ENCODE measurements at regions not wholly inside any gene's neighbourhood (a gene's known extent, or its start where the extent isn't known, plus 50 kb on each side); places are given as distances from the start of the nearest gene placed in this dataset.

- no peaks in the 10 kb centered on the region for H3K36me3 ChIP-seq (ENCODE audit: control insufficient read depth in 1 of 2, insufficient read depth in 2 of 2, low read length in 1 of 2)
- WGBS, 2 donors: 29% methylated on average over 4 of the region's 4 CpGs
- DNase-seq (no peak), ATAC-seq (ENCODE audit: low FRiP score) (peak; percentile 65)
- H3K27ac ChIP-seq (ENCODE audit: low read depth in 1 of 2, low read length in 2 of 2): no peak overlapping the region
- H3K27me3 ChIP-seq (ENCODE audit: control insufficient read depth in 1 of 2, insufficient read depth in 2 of 2, low read length in 1 of 2): no peaks in the 10 kb centered on the region
- intact Hi-C loops (cut with DNase I): loop anchor here (5.0 to 10.0 kb wide), 3 partner anchors 151 to 166 kb away; no protein-coding TSS in a partner anchor
- no peak overlapping the region for H3K4me3 ChIP-seq (ENCODE audit: low read length in 2 of 2)
- H3K4me1 ChIP-seq (ENCODE audit: control insufficient read depth in 1 of 2, insufficient read depth in 2 of 2, low read length in 2 of 2): no peaks in the 10 kb centered on the region
- no peaks in the 10 kb centered on the region for H3K9me3 ChIP-seq (ENCODE audit: control insufficient read depth, low read length)
Measured at GRCh38 chr9:119801311-119801710, 432.1 kb upstream of the BRINP1 start.

GRCh38 chr9:119795395-119795794 lies 426.2 kb upstream of the BRINP1 start:
- Histone ChIP-seq H3K4me1 (ENCODE audit: control insufficient read depth in 1 of 2, insufficient read depth in 2 of 2, low read length in 2 of 2) (no peaks in the 10 kb centered on the region), H3K9me3 (ENCODE audit: control insufficient read depth, low read length) (no peaks in the 10 kb centered on the region), H3K4me3 (ENCODE audit: low read length in 2 of 2) (no peak overlapping the region), H3K27me3 (ENCODE audit: control insufficient read depth in 1 of 2, insufficient read depth in 2 of 2, low read length in 1 of 2) (no peaks in the 10 kb centered on the region), H3K27ac (ENCODE audit: low read depth in 1 of 2, low read length in 2 of 2) (no peak overlapping the region), H3K36me3 (ENCODE audit: control insufficient read depth in 1 of 2, insufficient read depth in 2 of 2, low read length in 1 of 2) (no peaks in the 10 kb centered on the region)
- no peak for DNase-seq
- ATAC-seq (ENCODE audit: low FRiP score): no peak
- WGBS, 2 donors: 84 to 87% methylated on average over 3 of the region's 3 CpGs
- intact Hi-C loops (cut with DNase I): no loop called here

GRCh38 chr9:119794836-119795235 lies 425.6 kb upstream of the BRINP1 start:
- intact Hi-C loops (cut with DNase I): no loop called here
- WGBS, 2 donors: 81 to 86% methylated on average over 6 of the region's 6 CpGs
- DNase-seq: no peak
- no peak for ATAC-seq (ENCODE audit: low FRiP score)
- Histone ChIP-seq H3K9me3 (ENCODE audit: control insufficient read depth, low read length) (no peaks in the 10 kb centered on the region), H3K27me3 (ENCODE audit: control insufficient read depth in 1 of 2, insufficient read depth in 2 of 2, low read length in 1 of 2) (no peaks in the 10 kb centered on the region), H3K4me3 (ENCODE audit: low read length in 2 of 2) (no peak overlapping the region), H3K27ac (ENCODE audit: low read depth in 1 of 2, low read length in 2 of 2) (no peak overlapping the region), H3K36me3 (ENCODE audit: control insufficient read depth in 1 of 2, insufficient read depth in 2 of 2, low read length in 1 of 2) (no peaks in the 10 kb centered on the region), H3K4me1 (ENCODE audit: control insufficient read depth in 1 of 2, insufficient read depth in 2 of 2, low read length in 2 of 2) (no peaks in the 10 kb centered on the region)

GRCh38 chr9:119793218-119793617 lies 424.0 kb upstream of the BRINP1 start:
- H3K4me3 ChIP-seq (ENCODE audit: low read length in 2 of 2): no peak overlapping the region
- WGBS, 2 donors: 70 to 78% methylated on average over 3 of the region's 3 CpGs
- ATAC-seq (ENCODE audit: low FRiP score) (no peak), DNase-seq (no peak)
- H3K27me3 ChIP-seq (ENCODE audit: control insufficient read depth in 1 of 2, insufficient read depth in 2 of 2, low read length in 1 of 2): no peaks in the 10 kb centered on the region
- no peak overlapping the region for H3K27ac ChIP-seq (ENCODE audit: low read depth in 1 of 2, low read length in 2 of 2)
- intact Hi-C loops (cut with DNase I): no loop called here
- H3K9me3 ChIP-seq (ENCODE audit: control insufficient read depth, low read length): no peaks in the 10 kb centered on the region
- H3K4me1 ChIP-seq (ENCODE audit: control insufficient read depth in 1 of 2, insufficient read depth in 2 of 2, low read length in 2 of 2): no peaks in the 10 kb centered on the region
- no peaks in the 10 kb centered on the region for H3K36me3 ChIP-seq (ENCODE audit: control insufficient read depth in 1 of 2, insufficient read depth in 2 of 2, low read length in 1 of 2)

- H3K4me3 ChIP-seq (ENCODE audit: low read length in 2 of 2): no peak overlapping the region
- no peak for DNase-seq
- H3K27ac ChIP-seq (ENCODE audit: low read depth in 1 of 2, low read length in 2 of 2): no peak overlapping the region
- intact Hi-C loops (cut with DNase I): no loop called here
- H3K27me3 ChIP-seq (ENCODE audit: control insufficient read depth in 1 of 2, insufficient read depth in 2 of 2, low read length in 1 of 2): no peaks in the 10 kb centered on the region
- no peaks in the 10 kb centered on the region for H3K36me3 ChIP-seq (ENCODE audit: control insufficient read depth in 1 of 2, insufficient read depth in 2 of 2, low read length in 1 of 2)
- no peaks in the 10 kb centered on the region for H3K4me1 ChIP-seq (ENCODE audit: control insufficient read depth in 1 of 2, insufficient read depth in 2 of 2, low read length in 2 of 2)
- no peaks in the 10 kb centered on the region for H3K9me3 ChIP-seq (ENCODE audit: control insufficient read depth, low read length)
- WGBS, 2 donors: 67 to 69% methylated on average over 3 of the region's 3 CpGs
- no peak for ATAC-seq (ENCODE audit: low FRiP score)
Measured at GRCh38 chr9:119792242-119792641, 423.0 kb upstream of the BRINP1 start.

GRCh38 chr9:119789987-119790386 lies 420.8 kb upstream of the BRINP1 start:
- Histone ChIP-seq H3K27me3 (ENCODE audit: control insufficient read depth in 1 of 2, insufficient read depth in 2 of 2, low read length in 1 of 2) (no peaks in the 10 kb centered on the region), H3K9me3 (ENCODE audit: control insufficient read depth, low read length) (no peaks in the 10 kb centered on the region), H3K4me1 (ENCODE audit: control insufficient read depth in 1 of 2, insufficient read depth in 2 of 2, low read length in 2 of 2) (no peaks in the 10 kb centered on the region), H3K4me3 (ENCODE audit: low read length in 2 of 2) (no peak overlapping the region), H3K36me3 (ENCODE audit: control insufficient read depth in 1 of 2, insufficient read depth in 2 of 2, low read length in 1 of 2) (no peaks in the 10 kb centered on the region), H3K27ac (ENCODE audit: low read depth in 1 of 2, low read length in 2 of 2) (no peak overlapping the region)
- ATAC-seq (ENCODE audit: low FRiP score): no peak
- 50 to 54% methylated on average over 1 of the region's 1 CpG for WGBS, 2 donors
- no peak for DNase-seq
- intact Hi-C loops (cut with DNase I): no loop called here

- H3K36me3 ChIP-seq (ENCODE audit: control insufficient read depth in 1 of 2, insufficient read depth in 2 of 2, low read length in 1 of 2): no peaks in the 10 kb centered on the region
- no peak overlapping the region for H3K27ac ChIP-seq (ENCODE audit: low read depth in 1 of 2, low read length in 2 of 2)
- H3K27me3 ChIP-seq (ENCODE audit: control insufficient read depth in 1 of 2, insufficient read depth in 2 of 2, low read length in 1 of 2): no peaks in the 10 kb centered on the region
- H3K4me1 ChIP-seq (ENCODE audit: control insufficient read depth in 1 of 2, insufficient read depth in 2 of 2, low read length in 2 of 2): no peaks in the 10 kb centered on the region
- intact Hi-C loops (cut with DNase I): no loop called here
- no peak overlapping the region for H3K4me3 ChIP-seq (ENCODE audit: low read length in 2 of 2)
- ATAC-seq (ENCODE audit: low FRiP score) (no peak), DNase-seq (no peak)
- WGBS, 2 donors: 71 to 75% methylated on average over 2 of the region's 2 CpGs
- H3K9me3 ChIP-seq (ENCODE audit: control insufficient read depth, low read length): no peaks in the 10 kb centered on the region
Measured at GRCh38 chr9:119788921-119789320, 419.7 kb upstream of the BRINP1 start.

GRCh38 chr9:119781886-119782285 lies 412.7 kb upstream of the BRINP1 start:
- no peak overlapping the region for H3K27ac ChIP-seq (ENCODE audit: low read depth in 1 of 2, low read length in 2 of 2)
- H3K9me3 ChIP-seq (ENCODE audit: control insufficient read depth, low read length): no peaks in the 10 kb centered on the region
- no peaks in the 10 kb centered on the region for H3K4me1 ChIP-seq (ENCODE audit: control insufficient read depth in 1 of 2, insufficient read depth in 2 of 2, low read length in 2 of 2)
- ATAC-seq (ENCODE audit: low FRiP score) (no peak), DNase-seq (no peak)
- no peaks in the 10 kb centered on the region for H3K27me3 ChIP-seq (ENCODE audit: control insufficient read depth in 1 of 2, insufficient read depth in 2 of 2, low read length in 1 of 2)
- intact Hi-C loops (cut with DNase I): no loop called here
- no peaks in the 10 kb centered on the region for H3K36me3 ChIP-seq (ENCODE audit: control insufficient read depth in 1 of 2, insufficient read depth in 2 of 2, low read length in 1 of 2)
- no peak overlapping the region for H3K4me3 ChIP-seq (ENCODE audit: low read length in 2 of 2)

- no peak for ATAC-seq (ENCODE audit: low FRiP score)
Measured at GRCh38 chr9:119775410-119775809, 406.2 kb upstream of the BRINP1 start.

More at GRCh38 chr9:119775410-119775809, 406.2 kb upstream of the BRINP1 start:
- WGBS, 2 donors: 40 to 52% methylated on average over 3 of the region's 3 CpGs
- Histone ChIP-seq H3K27me3 (ENCODE audit: control insufficient read depth in 1 of 2, insufficient read depth in 2 of 2, low read length in 1 of 2) (no peaks in the 10 kb centered on the region), H3K4me1 (ENCODE audit: control insufficient read depth in 1 of 2, insufficient read depth in 2 of 2, low read length in 2 of 2) (no peaks in the 10 kb centered on the region), H3K27ac (ENCODE audit: low read depth in 1 of 2, low read length in 2 of 2) (no peak overlapping the region), H3K36me3 (ENCODE audit: control insufficient read depth in 1 of 2, insufficient read depth in 2 of 2, low read length in 1 of 2) (no peaks in the 10 kb centered on the region), H3K9me3 (ENCODE audit: control insufficient read depth, low read length) (no peaks in the 10 kb centered on the region), H3K4me3 (ENCODE audit: low read length in 2 of 2) (no peak overlapping the region)
- DNase-seq: no peak
- intact Hi-C loops (cut with DNase I): no loop called here
